NCI-H2081 (cell line): ENCODE measurements at regions not wholly inside any gene's neighbourhood (a gene's known extent, or its start where the extent isn't known, plus 50 kb on each side); places are given as distances from the start of the nearest gene placed in this dataset.

Experiments
- DNase-seq, 2 experiments: peaks; one replicate each; lab custom pipeline; 2025; lab: John Stamatoyannopoulos, UW

GRCh38 chr7:115127399-115128021 lies 205.6 kb downstream of the MDFIC start:
- no peak for DNase-seq

DNA sequence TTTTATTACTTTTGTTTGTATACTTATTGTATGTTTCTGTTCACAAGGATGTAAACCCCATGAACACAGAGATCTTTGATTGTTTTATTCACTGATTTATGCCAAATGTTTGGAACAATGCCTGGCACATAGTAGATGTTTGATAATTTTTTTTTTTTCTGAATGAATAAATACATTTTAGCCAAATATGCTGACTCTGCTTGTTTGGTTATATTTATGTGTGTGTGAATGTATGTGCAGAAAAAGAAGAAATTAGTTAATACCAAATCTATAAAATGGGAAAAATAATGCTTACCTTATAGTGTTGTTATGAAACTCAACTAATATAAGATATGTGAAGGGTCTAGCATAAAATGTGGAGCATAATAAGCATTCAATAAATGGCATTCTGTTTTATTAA lies 203.9 kb downstream of the MDFIC start:
- no peak for DNase-seq

GRCh38 chr7:115125312-115125711 lies 203.4 kb downstream of the MDFIC start:
- no peak for DNase-seq

DNA sequence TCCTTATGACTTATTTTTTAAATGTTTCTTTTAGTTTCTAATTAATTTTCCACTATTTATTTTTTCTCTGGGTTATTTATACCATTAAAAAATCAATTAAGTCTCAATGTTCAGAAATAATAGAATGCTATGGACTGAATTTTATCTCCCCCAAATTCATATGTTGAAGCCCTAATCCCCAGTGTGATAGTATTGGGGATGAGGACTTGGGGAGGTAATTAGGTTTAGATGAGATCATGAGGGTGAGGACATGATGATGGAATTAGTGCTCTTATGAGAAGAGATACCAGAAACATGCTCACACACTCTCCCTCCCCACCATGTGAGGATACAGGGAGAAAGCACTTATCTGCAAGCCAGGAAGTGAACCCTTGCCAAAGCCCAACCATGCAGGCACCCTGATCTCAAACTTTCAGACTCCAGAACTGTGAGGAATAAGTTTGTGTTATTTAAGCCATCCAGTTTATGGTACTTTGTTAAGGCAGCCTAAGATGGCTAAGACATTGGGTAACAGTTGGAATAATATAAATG lies 202.6 kb downstream of the MDFIC start:
- DNase-seq = no peak

- no peak for DNase-seq
Measured at GRCh38 chr7:115123441-115123840, 201.5 kb downstream of the MDFIC start.

GRCh38 chr7:115122388-115122787 lies 200.5 kb downstream of the MDFIC start:
- DNase-seq = no peak

DNA sequence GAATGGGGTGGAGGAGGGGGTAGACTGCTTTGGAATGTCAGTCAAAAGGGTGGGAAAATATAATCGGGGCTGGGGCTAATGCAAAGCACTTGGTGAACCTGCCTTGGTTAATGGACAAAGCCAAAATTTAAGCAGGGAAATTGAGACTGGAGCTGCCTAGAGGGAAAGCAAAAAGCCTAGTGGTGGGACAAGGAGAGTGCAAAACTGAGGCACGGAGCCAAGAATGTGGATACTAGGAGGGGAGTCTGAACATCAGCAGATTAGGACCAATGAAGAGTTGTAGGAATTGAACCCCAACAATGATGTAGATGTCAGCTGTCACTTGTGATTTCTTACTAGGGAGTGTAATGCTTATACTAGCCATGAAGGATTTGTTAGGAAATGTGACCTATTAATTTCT lies 195.9 kb downstream of the MDFIC start:
- DNase-seq = no peak

GRCh38 chr7:115116773-115117715 lies 195.2 kb downstream of the MDFIC start:
- DNase-seq = no peak

DNA sequence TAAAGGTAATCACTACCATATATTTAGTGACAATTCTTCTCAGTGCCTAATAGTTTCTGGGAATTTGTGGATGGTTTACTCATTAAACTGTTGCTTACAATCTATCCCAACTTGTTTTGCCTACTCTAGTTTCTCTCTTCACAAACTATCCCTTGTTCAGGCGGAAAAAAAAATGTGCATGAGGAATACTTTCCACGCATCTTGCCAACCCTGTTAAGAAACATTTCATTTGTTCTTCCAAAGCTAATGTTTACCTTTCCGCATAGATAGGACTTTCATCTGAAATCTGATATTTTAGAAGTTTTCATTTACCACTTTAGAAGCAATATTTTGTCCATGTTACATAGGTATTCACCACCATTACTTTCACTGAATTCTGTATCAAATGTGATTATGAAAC lies 191.9 kb downstream of the MDFIC start:
- no peak for DNase-seq

GRCh38 chr7:115113131-115113530 lies 191.2 kb downstream of the MDFIC start:
- no peak for DNase-seq

GRCh38 chr7:115110523-115110922 lies 188.6 kb downstream of the MDFIC start:
- no peak for DNase-seq

- DNase-seq = no peak
Measured at GRCh38 chr7:115106316-115106715, 184.4 kb downstream of the MDFIC start.

GRCh38 chr7:115102738-115103137 lies 180.8 kb downstream of the MDFIC start:
- DNase-seq = no peak

GRCh38 chr7:115101199-115101598 lies 179.3 kb downstream of the MDFIC start:
- DNase-seq = no peak

- DNase-seq = no peak
Measured at GRCh38 chr7:115099906-115100305, 178.0 kb downstream of the MDFIC start.

DNA sequence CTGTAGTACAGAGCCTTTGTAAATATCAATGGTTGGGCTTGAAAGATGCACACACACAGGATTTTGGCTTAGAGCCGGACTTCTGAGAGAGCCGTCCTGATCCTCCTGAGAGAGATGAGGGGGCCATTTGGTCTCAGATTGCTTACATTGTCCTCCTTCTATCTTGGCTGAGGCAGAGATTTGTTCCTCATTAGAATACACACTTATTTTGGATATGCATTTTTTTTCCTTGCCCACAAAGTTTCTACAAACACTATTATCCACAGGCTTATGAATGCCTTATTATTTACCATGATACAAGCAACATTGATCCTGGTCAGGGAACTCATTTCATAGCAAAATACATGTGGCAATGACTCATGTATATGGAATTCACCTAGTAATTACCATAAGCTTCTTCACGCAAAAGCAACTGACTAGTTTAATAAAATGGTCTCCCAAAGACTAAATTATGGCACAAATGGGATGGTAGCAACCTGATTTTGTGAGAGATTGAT lies 175.3 kb downstream of the MDFIC start:
- no peak for DNase-seq

- DNase-seq = no peak
Measured at GRCh38 chr7:115096262-115096661, 174.4 kb downstream of the MDFIC start.

DNA sequence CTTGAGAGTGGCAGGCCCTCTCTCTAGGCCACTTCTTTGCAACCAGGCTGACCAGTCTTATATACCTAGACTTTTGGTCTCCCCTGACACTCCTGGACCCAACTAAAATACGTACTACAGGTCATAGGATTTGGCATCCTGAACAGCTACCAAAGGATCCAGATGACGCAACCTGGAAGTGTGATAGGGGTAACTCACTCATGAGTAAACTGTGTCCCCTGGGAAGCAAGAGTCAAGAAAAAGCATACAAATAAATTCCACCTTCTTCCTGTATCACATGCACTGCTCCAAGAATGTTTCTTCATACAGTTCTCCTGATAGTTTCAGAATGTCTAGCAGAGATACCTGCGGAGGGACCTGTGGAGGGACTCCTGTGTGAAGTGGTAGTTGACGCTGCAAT lies 172.3 kb downstream of the MDFIC start:
- no peak for DNase-seq

DNA sequence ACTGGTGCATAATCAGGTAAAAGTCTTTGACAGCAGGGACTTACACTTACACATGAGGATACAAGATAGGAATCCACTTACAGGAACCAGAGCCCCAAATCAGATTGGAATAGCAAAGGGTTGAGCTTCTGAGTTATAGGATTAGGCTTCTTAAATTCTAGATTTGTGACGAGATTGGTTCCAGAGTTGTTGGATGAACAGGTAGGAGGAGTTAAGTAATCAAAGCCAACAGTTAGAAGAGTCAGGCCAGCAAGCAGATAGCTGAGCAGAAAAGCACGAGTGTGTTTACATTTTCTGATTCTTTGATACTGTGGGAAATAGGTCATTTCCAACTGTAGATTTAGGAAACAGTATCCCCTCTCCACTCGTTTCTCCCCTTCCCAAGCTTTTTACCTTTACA lies 167.0 kb downstream of the MDFIC start:
- no peak for DNase-seq

- DNase-seq = no peak
Measured at GRCh38 chr7:115087437-115087836, 165.5 kb downstream of the MDFIC start.

- DNase-seq = no peak
Measured at GRCh38 chr7:115086146-115086841, 164.4 kb downstream of the MDFIC start.

- no peak for DNase-seq
Measured at GRCh38 chr7:115085421-115085820, 163.5 kb downstream of the MDFIC start.
